Neutrophil (primary cell): ENCODE measurements at regions not wholly inside any gene's neighbourhood (a gene's known extent, or its start where the extent isn't known, plus 50 kb on each side); places are given as distances from the start of the nearest gene placed in this dataset.

ENCODE experiments used
- H3K27ac ChIP-seq: fragments of 200-600 bp; sonication (generic); 2 replicates; pipeline ENCODE4 v1.5.1; 2016; ENCODE audit warnings: mild to moderate bottlenecking, moderate library complexity
- H3K27me3 ChIP-seq: fragments of 200-600 bp; sonication (generic); 2 replicates; pipeline ENCODE4 v1.6.0; 2016; ENCODE audit warnings: mild to moderate bottlenecking
- H3K36me3 ChIP-seq: fragments of 200-600 bp; sonication (generic); 2 replicates; pipeline ENCODE4 v1.5.1; 2017
- H3K4me1 ChIP-seq, 2 experiments: fragments of 200-600 bp in 1 of 2; sonication (generic) in 1 of 2; 1 replicate in 1 of 2; 2 replicates in 1 of 2; pipeline versions ENCODE4 v1.5.1 to v1.6.1; 2013 to 2016; ENCODE audit warnings: low read depth in 1 of 2, low read length in 1 of 2, mild to moderate bottlenecking in 1 of 2, moderate library complexity in 1 of 2; ENCODE audit not compliant: control insufficient read depth in 1 of 2, insufficient read depth in 1 of 2
- H3K4me3 ChIP-seq, 2 experiments: fragments of 200-600 bp in 1 of 2; sonication (generic) in 1 of 2; 1 replicate in 1 of 2; 2 replicates in 1 of 2; pipeline ENCODE4 v1.5.1; 2013 to 2016; ENCODE audit warnings: low read depth in 1 of 2, low read length in 1 of 2, mild to moderate bottlenecking in 1 of 2, moderate library complexity in 1 of 2
- H3K9me3 ChIP-seq: fragments of 200-600 bp; sonication (generic); 2 replicates; pipeline ENCODE4 v1.5.1; 2016
- CTCF ChIP-seq: fragments of 200-600 bp; sonication (generic); IDR thresholded peaks from 2 replicates; pipeline ENCODE4 v1.5.1; 2016; ENCODE audit warnings: antibody characterized with exemption

- Histone ChIP-seq H3K27ac (no peak overlapping the region), H3K36me3 (no peaks in the 10 kb centered on the region), H3K27me3 (no peaks in the 10 kb centered on the region), H3K9me3 (no peaks in the 10 kb centered on the region), H3K4me3 (no peak overlapping the region), H3K4me1 (no peaks in the 10 kb centered on the region)
- TF ChIP-seq CTCF: no peak
Observed at GRCh38 chr2:33927756-33928155, 328.7 kb upstream of the FAM98A start.

GRCh38 chr2:33925311-33925710 lies 326.2 kb upstream of the FAM98A start:
- Histone ChIP-seq H3K36me3 (no peaks in the 10 kb centered on the region), H3K4me3 (no peak overlapping the region), H3K4me1 (no peaks in the 10 kb centered on the region), H3K9me3 (no peaks in the 10 kb centered on the region), H3K27ac (no peak overlapping the region), H3K27me3 (no peaks in the 10 kb centered on the region)
- TF ChIP-seq CTCF: no peak

GRCh38 chr2:33924586-33925169 lies 325.6 kb upstream of the FAM98A start:
- no peaks in the 10 kb centered on the region for H3K4me1 ChIP-seq
- no peak overlapping the region for H3K4me3 ChIP-seq
- no peak overlapping the region for H3K27ac ChIP-seq
- H3K27me3 ChIP-seq: no peaks in the 10 kb centered on the region
- no peaks in the 10 kb centered on the region for H3K9me3 ChIP-seq
- TF ChIP-seq CTCF: no peak
- H3K36me3 ChIP-seq: no peaks in the 10 kb centered on the region

GRCh38 chr2:33917252-33917651 lies 318.2 kb upstream of the FAM98A start:
- TF ChIP-seq CTCF: no peak
- Histone ChIP-seq H3K27me3 (no peaks in the 10 kb centered on the region), H3K9me3 (no peaks in the 10 kb centered on the region), H3K4me1 (no peaks in the 10 kb centered on the region), H3K4me3 (no peak overlapping the region), H3K36me3 (no peaks in the 10 kb centered on the region), H3K27ac (no peak overlapping the region)

- H3K36me3 ChIP-seq: no peaks in the 10 kb centered on the region
- no peaks in the 10 kb centered on the region for H3K4me1 ChIP-seq
- TF ChIP-seq CTCF: no peak
Observed at GRCh38 chr2:33913071-33913616, 314.0 kb upstream of the FAM98A start.

More at GRCh38 chr2:33913071-33913616, 314.0 kb upstream of the FAM98A start:
- Histone ChIP-seq H3K27me3 (no peaks in the 10 kb centered on the region), H3K9me3 (no peaks in the 10 kb centered on the region), H3K4me3 (no peak overlapping the region), H3K27ac (no peak overlapping the region)
